ENCODE measurements at regions not wholly inside any gene's neighbourhood (a gene's known extent, or its start where the extent isn't known, plus 50 kb on each side); places are given as distances from the start of the nearest gene placed in this dataset.
"Not testable (repeated sequence)": the region's sequence is repeated elsewhere in the genome, so short reads cannot be mapped to it uniquely, and the experiment has no call there.

- no peak for DNase-seq (ENCODE audit: low spot score)
Measured at GRCh38 chr12:78269620-78270019, 438.9 kb downstream of the NAV3 start.

GRCh38 chr12:78271546-78271945 lies 440.9 kb downstream of the NAV3 start:
- DNase-seq (ENCODE audit: low spot score) = no peak

GRCh38 chr12:78275886-78276285 lies 445.2 kb downstream of the NAV3 start:
- DNase-seq (ENCODE audit: low spot score) = no peak

- no peak for DNase-seq (ENCODE audit: low spot score)
Measured at GRCh38 chr12:78278706-78279190, 448.1 kb downstream of the NAV3 start.

- no peak for DNase-seq (ENCODE audit: low spot score)
Measured at GRCh38 chr12:78279567-78279966, 448.9 kb downstream of the NAV3 start.

- not testable (repeated sequence) for DNase-seq (ENCODE audit: low spot score)
Measured at GRCh38 chr12:78281102-78281501, 450.4 kb downstream of the NAV3 start.

- no peak for DNase-seq (ENCODE audit: low spot score)
Measured at GRCh38 chr12:78284417-78284816, 453.7 kb downstream of the NAV3 start.

GRCh38 chr12:78290606-78291345 lies 460.1 kb downstream of the NAV3 start:
- no peak for DNase-seq (ENCODE audit: low spot score)

GRCh38 chr12:78293059-78293686 lies 462.5 kb downstream of the NAV3 start:
- no peak for DNase-seq (ENCODE audit: low spot score)

GRCh38 chr12:78301282-78301681 lies 470.6 kb downstream of the NAV3 start:
- not testable (repeated sequence) for DNase-seq (ENCODE audit: low spot score)

- no peak for DNase-seq (ENCODE audit: low spot score)
Measured at GRCh38 chr12:78305808-78306207, 475.1 kb downstream of the NAV3 start.

- DNase-seq (ENCODE audit: low spot score) = no peak
Measured at GRCh38 chr12:78306236-78306635, 475.5 kb downstream of the NAV3 start.

GRCh38 chr12:78308701-78309100 lies 478.0 kb downstream of the NAV3 start:
- DNase-seq (ENCODE audit: low spot score) = no peak

- no peak for DNase-seq (ENCODE audit: low spot score)
Measured at GRCh38 chr12:78315028-78315427, 484.3 kb downstream of the NAV3 start.

- no peak for DNase-seq (ENCODE audit: low spot score)
Measured at GRCh38 chr12:78316136-78316535, 485.4 kb downstream of the NAV3 start.

- DNase-seq (ENCODE audit: low spot score) = no peak
Measured at GRCh38 chr12:78316631-78317468, 486.2 kb downstream of the NAV3 start.

GRCh38 chr12:78321696-78322095 lies 491.0 kb downstream of the NAV3 start:
- DNase-seq (ENCODE audit: low spot score) = no peak

- DNase-seq (ENCODE audit: low spot score) = no peak
Measured at GRCh38 chr12:78323226-78323625, 492.5 kb downstream of the NAV3 start.

- DNase-seq (ENCODE audit: low spot score) = no peak
Measured at GRCh38 chr12:78324234-78324633, 493.5 kb downstream of the NAV3 start.

GRCh38 chr12:78328524-78328923 lies 497.8 kb downstream of the NAV3 start:
- no peak for DNase-seq (ENCODE audit: low spot score)

- no peak for DNase-seq (ENCODE audit: low spot score)
Measured at GRCh38 chr12:78330131-78330530, 499.4 kb downstream of the NAV3 start.

GRCh38 chr12:78331181-78331580 lies 500.5 kb downstream of the NAV3 start:
- DNase-seq (ENCODE audit: low spot score) = no peak

- no peak for DNase-seq (ENCODE audit: low spot score)
Measured at GRCh38 chr12:78331753-78332152, 501.1 kb downstream of the NAV3 start.

Measured in H4 (cell line).